Keratinocyte (primary cell): ENCODE measurements at regions not wholly inside any gene's neighbourhood (a gene's known extent, or its start where the extent isn't known, plus 50 kb on each side); places are given as distances from the start of the nearest gene placed in this dataset.

ENCODE experiments used
- DNase-seq: peaks from one replicate; pipeline ENCODE4 v3.0.0-alpha.2; 2011; ENCODE audit warnings: low read depth, missing footprints, low spot score
- FAIRE-seq: peaks from 2 replicates; lab custom pipeline; 2011; peaks lifted over from hg19 to GRCh38; lab: Jason Lieb, UNC
- H2AFZ ChIP-seq: 2 replicates; pipeline ENCODE4 v1.6.0; 2012; ENCODE audit warnings: low read length, control low read depth, inconsistent platforms; ENCODE audit not compliant: control insufficient read depth
- H3K27ac ChIP-seq: 2 replicates; pipeline ENCODE4 v1.5.1; 2011; ENCODE audit warnings: low read length; ENCODE audit not compliant: control insufficient read depth, insufficient read depth
- H3K27me3 ChIP-seq: 3 replicates; pipeline ENCODE4 v1.6.0; 2011; ENCODE audit warnings: low read length; ENCODE audit not compliant: control insufficient read depth, insufficient read depth; ENCODE audit errors: extremely low read depth
- H3K36me3 ChIP-seq, 2 experiments: 2 replicates in 1 of 2; 3 replicates in 1 of 2; pipeline ENCODE4 v1.5.1; 2011; ENCODE audit warnings: low read length in 2 of 2, mild to moderate bottlenecking in 1 of 2; ENCODE audit not compliant: control insufficient read depth in 2 of 2, insufficient read depth in 2 of 2; ENCODE audit errors: extremely low read depth in 1 of 2
- H3K4me1 ChIP-seq: 3 replicates; pipeline ENCODE4 v1.5.1; 2011; ENCODE audit warnings: low read length; ENCODE audit not compliant: control insufficient read depth, insufficient read depth; ENCODE audit errors: extremely low read depth
- H3K4me2 ChIP-seq: 3 replicates; pipeline ENCODE4 v1.6.0; 2011; ENCODE audit warnings: low read depth, low read length; ENCODE audit not compliant: control insufficient read depth, insufficient read depth; ENCODE audit errors: extremely low read depth
- H3K4me3 ChIP-seq, 3 experiments: fragments of 200-600 bp in 1 of 3; sonication (generic) in 1 of 3; 2 replicates in 2 of 3; 3 replicates in 1 of 3; pipeline ENCODE4 v1.5.1; 2011 to 2016; ENCODE audit warnings: low read length in 3 of 3, mild to moderate bottlenecking in 3 of 3, control low read depth in 2 of 3, inconsistent platforms in 1 of 3, low read depth in 1 of 3, mixed read lengths in 1 of 3, mixed run types in 1 of 3, moderate library complexity in 1 of 3; ENCODE audit not compliant: control insufficient read depth in 2 of 3, insufficient read depth in 2 of 3; ENCODE audit errors: extremely low read depth in 1 of 3
- H3K79me2 ChIP-seq: 2 replicates; pipeline ENCODE4 v1.6.0; 2012; ENCODE audit warnings: low read length; ENCODE audit not compliant: control insufficient read depth, insufficient read depth
- H3K9ac ChIP-seq: 3 replicates; pipeline ENCODE4 v1.6.0; 2011; ENCODE audit warnings: low read length; ENCODE audit not compliant: control insufficient read depth, insufficient read depth; ENCODE audit errors: extremely low read depth
- H3K9me1 ChIP-seq: 3 replicates; pipeline ENCODE4 v1.6.0; 2011; ENCODE audit warnings: low read length; ENCODE audit not compliant: control insufficient read depth, insufficient read depth; ENCODE audit errors: extremely low read depth
- H3K9me3 ChIP-seq: 2 replicates; pipeline ENCODE4 v1.5.1; 2012; ENCODE audit warnings: low read depth, low read length; ENCODE audit not compliant: control insufficient read depth
- H4K20me1 ChIP-seq: 3 replicates; pipeline ENCODE4 v1.6.0; 2011; ENCODE audit warnings: low read length; ENCODE audit not compliant: control insufficient read depth, insufficient read depth; ENCODE audit errors: extremely low read depth
- CTCF ChIP-seq, 3 experiments: IDR thresholded peaks in 1 of 3; conservative IDR thresholded peaks in 1 of 3; optimal IDR thresholded peaks in 1 of 3; 2 replicates in 2 of 3; 3 replicates in 1 of 3; pipeline versions ENCODE3 to v1.5.1; 2011; ENCODE audit warnings: low read length in 3 of 3, mild to moderate bottlenecking in 3 of 3, moderate library complexity in 2 of 3, control low read depth in 1 of 3, inconsistent platforms in 1 of 3; ENCODE audit not compliant: insufficient read depth in 2 of 3; ENCODE audit errors: extremely low read depth in 1 of 3
- EZH2 ChIP-seq: IDR thresholded peaks from one replicate; pipeline ENCODE4 v1.6.1; 2012; ENCODE audit warnings: inconsistent platforms, mild to moderate bottlenecking, low read length, moderate library complexity
- dilution Hi-C: fragments of 300-500 bp; cut with MboI; formaldehyde crosslinking; loops from one replicate; pipeline ENCODE4 v1.7.0; 2020; ENCODE audit warnings: low sequenced_read_pairs; ENCODE audit not compliant: extremely low pct_ligation_motif_present

GRCh38 chr1:244778344-244778743, 57.1 kb upstream of the COX20 start:
- no peaks in the 10 kb centered on the region for H3K9me1 ChIP-seq
- H3K4me1 ChIP-seq: peaks cover 3% of the 10 kb centered on the region
- no peak overlapping the region for H3K4me3 ChIP-seq
- TF ChIP-seq CTCF (optimal IDR thresholded peaks at IDR 0.05 in 1 of 3, IDR thresholded peaks at IDR 0.05 in 1 of 3, conservative IDR thresholded peaks at IDR 0.05 in 1 of 3; ENCODE audit: extremely low read depth in 1 of 3, insufficient read depth in 2 of 3, low read length in 3 of 3) (no peak), EZH2 (no peak)
- H3K9ac ChIP-seq: no peak overlapping the region
- no peak overlapping the region for H3K27ac ChIP-seq
- FAIRE-seq (no peak), DNase-seq (peak; percentile 25)
- H2AFZ ChIP-seq: peak overlapping the region; percentile 25
- H3K4me2 ChIP-seq: no peak overlapping the region
- H3K36me3 ChIP-seq: no peaks in the 10 kb centered on the region
- H3K27me3 ChIP-seq: no peaks in the 10 kb centered on the region
- H3K79me2 ChIP-seq: no peaks in the 10 kb centered on the region
- no peaks in the 10 kb centered on the region for H4K20me1 ChIP-seq
- no peaks in the 10 kb centered on the region for H3K9me3 ChIP-seq
- dilution Hi-C loops: no loop called here

GRCh38 chr1:244779410-244779809, 56.0 kb upstream of the COX20 start:
- Histone ChIP-seq H3K9me3 (no peaks in the 10 kb centered on the region), H3K4me2 (no peak overlapping the region), H3K9ac (no peak overlapping the region), H3K27me3 (no peaks in the 10 kb centered on the region), H2AFZ (no peak overlapping the region), H3K4me3 (no peak overlapping the region), H3K9me1 (no peaks in the 10 kb centered on the region), H3K4me1 (peaks cover 3% of the 10 kb centered on the region), H3K27ac (no peak overlapping the region), H3K79me2 (no peaks in the 10 kb centered on the region), H3K36me3 (no peaks in the 10 kb centered on the region), H4K20me1 (no peaks in the 10 kb centered on the region)
- FAIRE-seq (no peak), DNase-seq (no peak)
- dilution Hi-C loops: no loop called here
- TF ChIP-seq CTCF (optimal IDR thresholded peaks at IDR 0.05 in 1 of 3, IDR thresholded peaks at IDR 0.05 in 1 of 3, conservative IDR thresholded peaks at IDR 0.05 in 1 of 3; ENCODE audit: extremely low read depth in 1 of 3, insufficient read depth in 2 of 3, low read length in 3 of 3): no peak
- no peak for TF ChIP-seq EZH2
